ENCODE measurements at regions not wholly inside any gene's neighbourhood (a gene's known extent, or its start where the extent isn't known, plus 50 kb on each side); places are given as distances from the start of the nearest gene placed in this dataset.

GRCh38 chr5:25975885-25976284 lies 1062.5 kb downstream of the CDH9 start:
- no peak for DNase-seq
- no peak overlapping the region for H4K5ac ChIP-seq (ENCODE audit: insufficient read length, low read depth, low read length)
- no peak for TF ChIP-seq CTCF (conservative IDR thresholded peaks at IDR 0.05)
- Mint-ChIP-seq H3K4me1 (no peaks in the 10 kb centered on the region), H3K27me3 (ENCODE audit: low read depth) (no peaks in the 10 kb centered on the region), H3K36me3 (ENCODE audit: insufficient read depth in 1 of 3, low read depth in 3 of 3) (peaks cover 3 to 17% (median 15%) of the 10 kb centered on the region in 3 experiments; a peak in 6 of 7 replicates), H3K27ac (no peak overlapping the region), H3K9me3 (peaks cover 15 to 19% of the 10 kb centered on the region in 2 experiments), H3K4me3 (no peak overlapping the region)
- H3K4me2 ChIP-seq (ENCODE audit: insufficient read depth, insufficient read length, low read length) = no peak overlapping the region
- H3K4ac ChIP-seq (ENCODE audit: low read depth, low read length) = no peak overlapping the region
- H3K79me2 ChIP-seq (ENCODE audit: insufficient read depth, low read length) = no peaks in the 10 kb centered on the region
- H2BK15ac ChIP-seq (ENCODE audit: low read depth, low read length) = no peak overlapping the region
- H3K18ac ChIP-seq (ENCODE audit: insufficient read length, low read depth, low read length) = no peak overlapping the region
- no peak overlapping the region for H4K8ac ChIP-seq (replicated peaks; ENCODE audit: insufficient read length, low read depth, low read length)
- H3K4me1 ChIP-seq (ENCODE audit: insufficient read depth, low read length) = no peaks in the 10 kb centered on the region
- no peak overlapping the region for H3K27ac ChIP-seq (ENCODE audit: insufficient read length, low read depth, low read length)
- H4K20me1 ChIP-seq (ENCODE audit: control insufficient read depth, insufficient read depth, insufficient read length) = no peaks in the 10 kb centered on the region
- no peak overlapping the region for H3K9ac ChIP-seq (ENCODE audit: extremely low read depth, insufficient read length, low read length)
- H2BK12ac ChIP-seq (ENCODE audit: insufficient read length, low read depth, low read length) = no peak overlapping the region
- no peaks in the 10 kb centered on the region for H3K9me3 ChIP-seq (ENCODE audit: control insufficient read depth, low read depth, low read length)
- H2BK120ac ChIP-seq (ENCODE audit: low read depth, low read length, poor library complexity, severe bottlenecking) = no peak overlapping the region
- WGBS (ENCODE audit: extremely low coverage, insufficient read length, low lambda C conversion rate) = no CpG with 5 or more reads among the region's 2 CpGs
- no peak overlapping the region for H2BK20ac ChIP-seq (ENCODE audit: low read depth, low read length, poor library complexity, severe bottlenecking)
- H2AK5ac ChIP-seq (ENCODE audit: insufficient read length, low read length) = no peak overlapping the region
- no peaks in the 10 kb centered on the region for H3K27me3 ChIP-seq (ENCODE audit: insufficient read depth, low read length)
- H2AFZ ChIP-seq (ENCODE audit: low read length) = no peak overlapping the region
- H3K56ac ChIP-seq (ENCODE audit: insufficient read length, low read depth, low read length) = no peak overlapping the region
- H4K91ac ChIP-seq (ENCODE audit: insufficient read length, low read depth, low read length) = no peak overlapping the region
- H3K14ac ChIP-seq (ENCODE audit: insufficient read depth, low read length) = no peak overlapping the region
- H3K23ac ChIP-seq (ENCODE audit: insufficient read length, low read depth, low read length) = no peak overlapping the region
- H2BK5ac ChIP-seq (ENCODE audit: insufficient read length, low read length) = no peak overlapping the region
- no peak overlapping the region for H3T11ph ChIP-seq (ENCODE audit: low read length)
- no peaks in the 10 kb centered on the region for H3K79me1 ChIP-seq (ENCODE audit: insufficient read depth, low read depth, low read length, poor library complexity, severe bottlenecking)
- no peaks in the 10 kb centered on the region for H3K23me2 ChIP-seq (ENCODE audit: insufficient read length, low read depth, low read length, poor library complexity, severe bottlenecking)
